ENCODE measurements at regions not wholly inside any gene's neighbourhood (a gene's known extent, or its start where the extent isn't known, plus 50 kb on each side); places are given as distances from the start of the nearest gene placed in this dataset.

GRCh38 chr13:38002606-38003005 lies 133.0 kb upstream of the TRPC4 start:
- no peaks in the 10 kb centered on the region for H3K4me1 ChIP-seq
- no peak overlapping the region for H3K27ac ChIP-seq
- H3K27me3 ChIP-seq, result no peaks in the 10 kb centered on the region
- H3K4me3 ChIP-seq, result no peak overlapping the region
- no peaks in the 10 kb centered on the region for H3K36me3 ChIP-seq
- DNase-seq (ENCODE audit: low spot score), result no peak
- TF ChIP-seq CTCF (IDR thresholded peaks at IDR 0.05), result no peak
- no peaks in the 10 kb centered on the region for H3K9me3 ChIP-seq

- no peaks in the 10 kb centered on the region for H3K4me1 ChIP-seq
- no peak for DNase-seq (ENCODE audit: low spot score)
- TF ChIP-seq CTCF (IDR thresholded peaks at IDR 0.05), result no peak
- no peaks in the 10 kb centered on the region for H3K36me3 ChIP-seq
- H3K4me3 ChIP-seq, result no peak overlapping the region
- no peaks in the 10 kb centered on the region for H3K27me3 ChIP-seq
- H3K27ac ChIP-seq, result no peak overlapping the region
- no peaks in the 10 kb centered on the region for H3K9me3 ChIP-seq
Measured at GRCh38 chr13:37997641-37998040, 128.1 kb upstream of the TRPC4 start.

- H3K27me3 ChIP-seq, result no peaks in the 10 kb centered on the region
- H3K4me3 ChIP-seq, result no peak overlapping the region
- DNase-seq (ENCODE audit: low spot score), result no peak
- no peak overlapping the region for H3K27ac ChIP-seq
- H3K4me1 ChIP-seq, result no peaks in the 10 kb centered on the region
- no peak for TF ChIP-seq CTCF (IDR thresholded peaks at IDR 0.05)
- peaks cover 0 to 3% of the 10 kb centered on the region in 2 donors for H3K9me3 ChIP-seq
- no peaks in the 10 kb centered on the region for H3K36me3 ChIP-seq
Measured at GRCh38 chr13:37995092-37995491, 125.5 kb upstream of the TRPC4 start.

GRCh38 chr13:37986811-37987210 lies 117.2 kb upstream of the TRPC4 start:
- Histone ChIP-seq H3K4me1 (no peaks in the 10 kb centered on the region), H3K4me3 (no peak overlapping the region), H3K27ac (no peak overlapping the region), H3K27me3 (no peaks in the 10 kb centered on the region), H3K36me3 (no peaks in the 10 kb centered on the region), H3K9me3 (peaks cover 0 to 1% of the 10 kb centered on the region in 2 donors)
- no peak for TF ChIP-seq CTCF (IDR thresholded peaks at IDR 0.05)
- no peak for DNase-seq (ENCODE audit: low spot score)

- Histone ChIP-seq H3K27ac (no peak overlapping the region), H3K9me3 (no peaks in the 10 kb centered on the region), H3K36me3 (no peaks in the 10 kb centered on the region), H3K4me3 (no peak overlapping the region), H3K4me1 (no peaks in the 10 kb centered on the region), H3K27me3 (no peaks in the 10 kb centered on the region)
- DNase-seq (ENCODE audit: low spot score), result no peak
- no peak for TF ChIP-seq CTCF (IDR thresholded peaks at IDR 0.05)
Measured at GRCh38 chr13:37985281-37985680, 115.7 kb upstream of the TRPC4 start.

- TF ChIP-seq CTCF (IDR thresholded peaks at IDR 0.05), result no peak
Measured at GRCh38 chr13:37984357-37984756, 114.8 kb upstream of the TRPC4 start.

More at GRCh38 chr13:37984357-37984756, 114.8 kb upstream of the TRPC4 start:
- Histone ChIP-seq H3K27me3 (no peaks in the 10 kb centered on the region), H3K4me3 (no peak overlapping the region), H3K9me3 (no peaks in the 10 kb centered on the region), H3K36me3 (no peaks in the 10 kb centered on the region), H3K4me1 (no peaks in the 10 kb centered on the region), H3K27ac (no peak overlapping the region)
- no peak for DNase-seq (ENCODE audit: low spot score)

Data from right atrium auricular region (tissue), 2 donors.